GM03348 (cell line): ENCODE measurements at regions not wholly inside any gene's neighbourhood (a gene's known extent, or its start where the extent isn't known, plus 50 kb on each side); places are given as distances from the start of the nearest gene placed in this dataset.

Experiments used
- DNase-seq: peaks from one replicate; pipeline ENCODE4 v3.0.0; 2012; ENCODE audit warnings: low spot score

DNA sequence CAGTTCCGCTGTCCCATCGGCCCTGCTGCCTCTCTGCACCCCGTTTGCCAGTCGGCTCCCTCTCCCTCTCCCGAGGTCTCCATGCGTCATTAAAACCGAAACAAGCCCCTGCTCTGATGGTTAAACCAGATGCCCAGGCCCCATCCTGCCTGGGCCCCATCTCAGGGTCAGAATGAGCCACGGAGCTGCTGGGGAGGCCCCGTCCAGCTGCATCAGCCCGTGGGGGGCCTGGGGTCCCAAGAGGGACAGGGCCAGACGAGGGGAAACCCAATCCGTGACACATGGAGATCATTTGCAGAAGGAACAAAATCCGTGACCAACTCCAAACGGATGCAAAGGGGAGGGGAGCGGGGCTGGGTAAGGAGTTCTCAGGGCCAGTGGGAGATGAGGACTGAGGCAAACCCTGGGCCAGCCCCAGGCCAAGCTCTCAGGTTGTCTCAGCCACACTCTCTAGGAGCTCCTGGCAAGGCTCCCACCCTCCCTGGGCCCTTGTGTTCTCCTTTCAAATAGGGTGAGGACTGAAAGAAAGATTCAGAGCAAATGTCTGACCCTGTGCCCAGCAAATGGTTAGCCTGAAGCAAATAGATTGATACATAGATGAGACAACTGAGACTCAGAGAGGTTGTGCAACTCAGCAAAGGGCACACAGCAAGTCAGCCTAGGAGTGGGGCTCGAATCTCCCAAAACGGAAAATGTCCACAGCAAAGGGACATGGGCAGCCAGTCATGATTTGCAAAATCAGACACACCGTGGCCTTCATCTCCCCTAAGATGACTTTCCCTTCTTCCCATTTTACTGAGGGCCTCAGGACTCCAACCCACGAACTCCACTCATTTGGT is 162.1 kb downstream of the MN1 start:
- DNase-seq, result no peak

DNA sequence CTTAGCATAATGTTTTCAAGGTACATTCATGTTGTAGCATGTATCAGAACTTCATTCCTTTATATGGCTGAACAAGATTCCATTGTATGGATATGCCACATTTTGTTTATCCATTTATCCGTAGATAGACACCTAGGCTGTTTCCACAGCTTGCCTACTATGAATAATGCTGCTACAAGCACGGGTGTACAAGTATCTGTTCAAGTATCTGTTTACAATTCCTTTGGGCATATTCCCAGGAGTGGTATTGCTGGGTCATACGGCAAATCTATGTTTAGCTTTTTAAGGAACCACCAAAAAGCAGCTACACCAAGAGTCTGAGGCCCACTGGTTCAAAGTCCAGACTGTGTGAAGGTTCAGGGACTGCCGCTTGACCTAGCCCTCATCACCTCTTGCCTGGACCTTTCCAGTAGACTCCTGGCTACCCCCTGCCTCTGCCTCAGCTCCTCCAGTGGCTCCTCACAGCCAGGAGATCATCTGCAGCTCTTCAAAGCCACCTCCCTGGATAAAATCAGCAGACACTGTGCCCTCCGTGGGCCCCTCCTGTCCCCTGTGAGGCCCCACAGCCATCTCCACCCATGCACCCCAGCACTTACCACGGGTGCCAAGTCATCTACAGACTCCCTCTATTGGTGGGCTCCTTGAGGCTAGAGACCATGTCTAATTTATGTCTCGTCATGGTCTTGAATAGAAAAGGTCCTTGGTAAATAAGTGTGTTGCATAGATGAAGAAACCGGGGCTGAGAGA is 160.3 kb downstream of the MN1 start:
- no peak for DNase-seq

DNA sequence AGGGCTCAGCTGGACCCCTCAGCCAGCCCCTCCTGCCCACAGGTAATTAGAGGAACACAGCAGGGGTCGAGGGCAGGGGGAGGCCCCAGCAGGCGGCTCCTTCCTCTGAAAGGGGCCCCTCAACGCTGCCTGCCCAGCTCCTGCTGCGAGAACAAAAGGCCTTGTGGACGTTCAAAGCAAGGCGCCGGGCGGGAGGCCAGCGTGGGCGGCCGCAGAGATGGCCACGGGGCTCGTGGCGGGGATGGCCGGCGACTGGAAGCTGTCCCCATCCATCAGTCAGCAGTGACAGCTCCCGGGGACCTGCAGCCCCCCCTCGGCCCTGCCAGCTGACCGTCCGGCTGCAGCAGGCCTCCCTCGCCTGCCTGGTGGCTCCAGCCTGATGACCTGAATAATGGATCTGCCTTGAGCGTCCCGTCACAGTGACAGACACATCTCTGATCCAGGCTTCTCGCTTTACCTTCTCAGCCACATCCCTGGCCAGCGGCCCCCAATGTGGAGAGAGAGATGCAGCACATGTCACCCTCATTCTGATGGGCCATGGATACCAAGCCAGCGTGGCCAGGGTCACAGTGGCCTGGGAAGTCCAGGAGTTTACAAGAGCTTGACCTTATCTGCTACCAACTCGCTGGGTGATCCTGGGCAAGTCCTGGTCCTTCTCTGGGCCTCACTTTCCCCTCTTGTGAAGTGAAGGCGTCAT is 159.3 kb downstream of the MN1 start:
- no peak for DNase-seq

DNA sequence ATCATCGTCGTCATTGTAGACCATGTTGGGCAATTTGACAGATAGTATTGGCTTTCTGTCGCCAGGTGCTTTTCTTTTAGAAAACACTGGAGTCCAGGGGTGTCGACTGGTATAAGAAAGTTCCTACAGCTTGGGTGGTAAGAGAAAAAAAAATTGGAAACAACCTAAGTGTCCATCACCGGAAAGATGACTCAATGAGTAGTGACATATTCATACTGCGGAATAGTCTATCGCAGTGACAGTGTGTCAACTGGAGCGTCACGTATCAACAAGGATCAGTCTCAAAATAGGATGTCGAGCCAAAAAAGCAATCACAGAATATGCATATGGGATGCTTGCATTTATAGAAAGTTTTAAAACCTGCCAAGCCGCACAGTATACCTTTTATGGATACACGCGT is 157.6 kb downstream of the MN1 start:
- DNase-seq, result no peak

DNA sequence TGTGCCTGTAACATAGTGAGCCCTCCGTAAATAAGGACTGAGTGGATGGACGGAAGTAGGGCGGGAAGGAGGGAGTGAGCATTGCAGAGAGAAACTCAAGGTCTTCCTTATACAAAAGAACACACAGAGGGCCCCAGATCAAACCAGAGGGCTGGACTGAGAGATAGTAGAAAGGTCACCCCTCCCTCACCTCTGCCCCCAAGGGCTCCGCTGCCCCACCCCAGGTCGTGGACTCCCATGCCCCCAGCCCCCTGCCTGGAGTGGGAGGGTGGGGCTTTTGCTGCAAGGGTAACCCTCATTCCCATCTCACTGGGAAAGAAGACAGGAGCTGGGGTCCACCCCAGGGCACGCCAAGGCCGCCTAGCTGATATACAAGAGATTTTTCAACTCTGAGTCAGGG is 157.0 kb downstream of the MN1 start:
- DNase-seq, result no peak

DNA sequence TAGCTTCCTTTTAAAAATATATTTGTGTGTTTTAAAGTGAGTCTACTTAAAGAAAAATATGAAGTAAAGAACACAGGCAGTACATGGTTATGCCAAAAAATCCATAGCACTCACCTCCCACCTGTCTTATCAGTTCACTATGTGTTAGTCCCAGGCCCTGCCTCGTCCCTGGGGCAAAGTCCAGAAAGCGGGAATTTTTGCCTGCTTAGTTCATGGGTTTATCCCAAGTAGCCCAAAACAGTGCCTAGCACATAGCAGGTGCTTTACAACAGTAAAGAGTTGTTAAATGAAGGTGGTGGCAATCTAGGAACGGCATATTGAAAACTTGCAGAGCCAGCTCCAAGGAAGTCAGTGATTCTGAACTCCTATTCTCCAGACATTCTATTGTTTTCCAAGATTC is 154.0 kb downstream of the MN1 start:
- no peak for DNase-seq

DNA sequence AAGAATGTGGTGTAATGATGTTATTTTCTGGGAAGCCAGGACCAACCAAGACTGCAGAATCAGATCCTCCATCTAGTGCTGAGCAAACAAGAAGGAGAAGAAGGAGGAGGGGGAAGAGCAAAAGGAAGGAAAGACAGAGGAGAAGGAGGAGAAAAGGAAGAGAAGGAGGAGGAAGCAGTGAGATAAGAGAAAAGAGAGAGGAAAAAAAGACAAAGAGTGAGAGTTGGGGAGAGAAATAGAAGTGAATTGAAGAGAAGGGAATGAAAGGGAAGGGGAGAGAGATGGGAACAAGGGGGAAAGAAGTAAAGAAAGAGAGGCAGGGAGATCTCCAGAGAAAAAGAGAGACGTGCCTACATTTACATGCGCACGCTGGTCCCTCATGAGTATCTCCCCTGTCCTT is 153.5 kb downstream of the MN1 start:
- DNase-seq, result no peak

DNA sequence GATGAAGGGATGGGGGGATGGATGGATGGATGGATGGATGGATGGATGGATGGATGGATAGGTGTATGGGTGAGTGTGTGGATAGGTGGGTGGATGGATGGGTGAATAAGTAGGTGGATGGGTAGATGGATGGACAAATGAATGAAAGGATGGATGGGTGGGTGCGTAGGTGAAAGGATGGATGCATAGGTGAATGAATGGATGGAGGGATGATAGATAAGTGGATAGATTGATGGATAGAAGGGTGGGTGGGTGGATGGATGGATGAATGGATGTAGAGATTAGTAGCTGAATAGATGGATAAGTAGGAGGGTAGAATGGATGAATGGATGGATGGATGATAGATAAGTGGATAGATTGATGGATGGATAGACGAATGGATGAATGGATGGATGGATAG is 152.7 kb downstream of the MN1 start:
- DNase-seq, result no peak

DNA sequence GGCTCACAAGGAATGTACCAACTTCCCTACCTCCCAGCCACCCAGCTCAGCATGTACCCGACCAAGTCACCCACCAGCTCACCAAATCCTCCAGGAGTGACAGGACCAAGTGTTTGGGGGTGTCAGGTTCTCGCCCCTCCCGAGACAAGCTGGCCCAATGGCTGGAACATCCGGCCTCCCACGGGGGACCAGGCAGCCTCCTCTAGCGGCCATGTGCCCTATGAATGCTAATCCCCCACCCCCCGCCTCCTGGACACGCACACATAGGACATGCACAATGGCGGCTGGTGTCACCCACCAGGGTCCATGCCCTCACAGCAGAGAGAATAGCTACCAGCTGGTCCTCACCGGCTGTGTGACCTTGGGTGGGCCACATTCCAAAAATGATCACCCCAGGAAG is 151.0 kb downstream of the MN1 start:
- no peak for DNase-seq

DNA sequence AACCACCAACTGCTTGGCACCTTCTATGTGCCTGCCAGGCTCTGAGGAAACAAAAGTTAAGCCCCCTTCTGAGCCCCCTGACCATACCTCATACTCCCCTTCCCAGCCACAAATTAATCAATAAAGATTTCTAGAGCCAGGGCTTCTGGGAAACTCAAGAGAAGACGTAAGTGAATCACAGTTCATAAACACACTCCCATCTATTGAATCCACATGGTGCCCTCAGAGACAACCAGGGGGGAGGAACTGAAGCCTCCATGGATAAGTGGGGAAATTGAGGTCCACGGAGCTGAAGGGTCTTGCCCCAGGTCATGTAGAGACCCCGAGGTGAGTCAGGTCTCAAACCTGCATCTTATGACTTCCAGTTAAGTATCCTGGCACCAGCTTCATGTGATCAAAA is 150.6 kb downstream of the MN1 start:
- DNase-seq, result no peak

DNA sequence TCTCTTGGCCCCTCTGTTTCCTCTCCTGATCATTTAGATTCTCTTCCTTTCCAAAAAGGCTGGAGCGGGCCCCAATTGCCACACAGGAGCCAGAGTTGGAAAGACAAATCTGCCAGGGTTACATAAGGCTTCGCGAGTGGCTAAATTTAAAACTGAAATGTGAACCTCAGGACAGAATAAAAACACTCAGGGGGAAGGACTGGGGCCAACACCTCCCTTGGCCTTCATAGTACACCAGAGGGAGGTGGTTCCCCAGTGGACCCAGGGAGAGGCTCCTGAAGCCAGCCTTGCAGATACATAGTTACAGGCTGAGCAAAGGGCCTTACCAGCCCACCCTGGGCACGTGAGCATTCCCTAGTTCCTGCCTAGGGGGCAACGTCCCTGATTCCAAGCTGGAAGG is 150.1 kb downstream of the MN1 start:
- no peak for DNase-seq

DNA sequence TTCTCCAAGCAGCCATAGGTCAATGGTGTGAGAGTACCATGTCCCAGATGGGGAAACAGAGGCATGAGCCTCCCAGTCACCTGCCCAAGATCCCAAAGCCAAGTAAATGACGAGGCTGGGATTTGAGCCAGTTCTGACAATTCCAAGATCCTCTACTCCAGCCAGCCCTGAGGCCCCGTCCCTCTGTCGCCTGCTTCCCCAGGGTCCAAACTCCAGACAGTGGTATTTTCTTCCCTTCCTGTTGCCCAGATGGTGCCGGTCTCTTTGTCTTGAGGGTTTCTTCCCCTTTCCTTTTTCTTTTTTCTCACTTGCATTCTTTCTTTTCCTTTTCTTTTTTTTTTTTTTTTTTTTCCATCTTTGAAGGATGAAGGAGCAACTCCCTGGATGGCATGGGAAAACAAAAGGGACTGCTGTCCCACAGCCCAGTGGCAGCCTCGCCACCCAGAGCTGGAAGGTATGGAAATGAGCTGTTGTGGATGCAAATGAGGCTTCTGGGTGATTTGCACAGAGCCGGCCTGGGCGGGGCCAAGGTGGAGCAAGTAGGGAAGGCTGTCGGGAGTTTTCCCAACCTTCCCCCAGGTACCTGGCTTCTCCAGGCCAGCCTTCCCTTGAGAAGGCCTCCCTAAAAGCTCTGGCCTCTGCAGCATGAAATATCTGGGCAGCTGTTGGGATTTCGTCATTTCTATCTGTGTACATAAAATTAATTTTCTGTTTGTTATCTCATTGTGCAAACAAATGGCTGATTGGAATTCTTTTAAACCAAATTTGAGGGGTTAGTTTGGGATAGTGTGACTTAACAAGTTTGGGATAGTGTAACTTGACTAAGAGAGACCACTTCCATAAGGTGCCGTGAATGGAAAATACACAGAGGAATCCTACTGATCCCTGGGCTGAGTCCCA is 146.8 kb downstream of the MN1 start:
- DNase-seq, result no peak

DNA sequence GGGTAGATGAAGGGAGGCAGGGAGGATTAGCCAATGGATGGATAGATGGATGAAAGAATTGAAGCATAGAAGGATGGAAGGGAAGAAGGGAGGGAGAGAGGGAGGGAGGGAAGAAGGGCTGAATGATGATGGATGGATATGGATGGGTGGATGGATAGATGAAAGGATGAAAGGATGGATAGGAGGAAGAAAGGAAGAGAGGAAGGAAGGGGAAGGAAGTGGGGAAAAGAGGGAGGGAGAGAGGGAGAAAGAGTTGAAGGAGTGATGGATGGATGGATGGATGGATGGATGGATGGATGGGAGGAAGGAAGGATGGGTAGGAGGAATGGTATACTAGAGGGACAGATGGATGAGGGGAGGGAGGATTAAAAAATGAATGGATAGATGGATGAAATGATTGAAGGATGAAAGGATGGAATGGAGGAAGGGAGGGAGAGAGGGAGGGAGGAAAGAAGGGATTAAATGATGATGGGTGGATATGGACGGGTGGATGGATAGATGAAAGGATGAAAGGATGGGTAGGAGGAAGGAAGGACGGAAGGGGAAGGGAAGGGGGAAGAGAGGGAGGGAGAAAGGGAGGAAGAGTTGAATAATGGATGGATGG is 145.9 kb downstream of the MN1 start:
- no peak for DNase-seq

DNA sequence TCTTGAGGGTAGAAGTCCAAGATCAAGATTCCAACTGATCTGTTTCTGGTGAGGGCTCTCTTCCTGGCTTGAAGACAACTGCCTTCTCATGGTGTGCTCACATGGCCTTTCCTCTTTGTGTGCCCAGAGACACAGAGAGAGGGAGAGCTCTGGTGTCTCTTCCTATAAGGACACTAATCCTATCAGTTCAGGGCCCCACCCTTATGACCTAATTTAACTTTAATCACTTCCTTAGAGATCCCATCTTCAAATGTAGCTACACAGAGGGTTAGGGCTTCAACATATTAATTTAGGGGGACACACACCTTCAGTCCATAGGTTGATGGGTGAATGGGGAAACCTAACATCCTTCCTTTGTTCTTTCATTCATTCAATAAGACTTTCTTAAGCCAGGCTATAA is 144.6 kb downstream of the MN1 start:
- DNase-seq, result no peak

DNA sequence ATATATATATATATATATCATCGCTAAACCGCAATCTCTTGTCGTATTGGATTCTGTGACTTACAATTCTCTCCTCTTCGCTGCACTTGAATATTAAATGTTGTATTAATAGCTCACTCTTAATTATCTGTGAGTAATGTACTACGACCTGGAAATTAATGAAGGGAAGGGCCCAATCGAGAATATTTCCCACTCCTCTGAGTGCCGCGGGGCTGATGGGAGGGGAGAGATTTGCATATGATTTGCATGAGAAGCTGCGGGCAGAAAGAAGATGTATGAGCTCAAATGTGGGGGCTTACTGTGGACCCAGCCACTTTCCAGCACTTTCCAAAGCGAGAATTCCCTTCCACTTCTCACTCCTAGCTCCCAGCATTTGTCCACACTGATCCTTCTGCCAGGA is 141.2 kb downstream of the MN1 start:
- no peak for DNase-seq

DNA sequence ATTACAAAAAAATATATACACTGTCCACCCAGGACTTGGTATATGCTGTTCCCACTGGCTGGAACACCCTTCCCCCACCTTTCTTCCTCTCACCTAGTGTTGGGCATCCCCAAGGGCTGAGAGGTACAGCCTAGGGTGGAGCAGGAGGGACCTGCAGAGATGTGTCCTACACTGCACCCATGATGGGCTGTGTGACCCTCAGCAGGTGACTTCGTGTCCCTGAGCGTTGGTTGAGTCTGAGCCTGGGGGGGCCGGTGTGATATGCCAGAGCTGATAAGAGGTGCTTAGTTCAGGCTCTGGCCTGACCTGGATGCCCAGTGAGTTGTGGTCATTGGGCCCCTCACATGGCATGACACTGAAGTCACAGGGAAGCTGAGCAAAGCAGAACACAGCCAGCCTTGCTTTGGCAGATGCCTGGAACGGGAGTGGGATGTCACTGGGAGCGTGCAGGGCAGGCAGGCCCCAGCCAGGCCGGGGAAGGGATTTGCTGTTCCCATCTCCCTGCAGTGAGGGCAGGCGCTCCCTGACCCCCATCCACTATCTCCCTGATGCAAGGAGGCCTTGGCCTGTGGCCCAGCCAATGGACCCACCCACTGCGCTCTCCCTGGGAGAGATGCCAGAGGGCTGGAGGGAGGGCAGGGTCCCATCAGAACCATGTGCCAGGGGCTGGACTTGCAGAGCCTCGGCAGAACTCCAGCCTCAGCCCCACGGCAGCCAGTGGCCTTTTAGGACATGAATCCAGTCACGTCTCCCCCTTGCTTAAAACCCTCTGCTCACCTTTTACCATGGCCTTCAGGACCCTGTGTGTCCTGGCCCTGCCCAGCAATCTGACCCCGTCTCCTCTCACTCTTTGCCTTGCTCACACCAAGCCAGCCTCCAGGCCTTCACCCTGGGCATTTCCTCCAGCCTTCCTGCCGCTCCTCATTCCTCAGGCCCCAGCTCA is 138.9 kb downstream of the MN1 start:
- DNase-seq, result no peak

DNA sequence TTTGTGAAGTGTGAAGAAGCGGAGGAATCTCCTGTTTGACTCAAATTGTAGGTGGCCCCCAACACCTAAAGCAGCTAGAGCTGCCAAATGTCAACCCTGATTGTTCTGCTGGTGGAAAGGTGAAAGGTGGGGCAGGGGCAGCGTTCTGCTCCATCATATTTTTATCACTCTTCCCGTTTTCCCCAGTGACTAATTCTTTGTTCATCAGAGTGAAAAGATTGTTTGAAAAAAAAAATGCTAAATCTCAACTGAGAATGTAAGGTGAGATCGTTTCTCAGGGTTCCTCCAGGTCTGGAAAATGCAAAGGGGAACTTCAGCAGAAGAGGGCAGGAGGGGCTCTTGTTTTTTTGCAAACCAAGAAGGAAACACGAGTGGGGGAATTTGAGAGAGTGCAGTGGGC is 137.7 kb downstream of the MN1 start:
- no peak for DNase-seq

DNA sequence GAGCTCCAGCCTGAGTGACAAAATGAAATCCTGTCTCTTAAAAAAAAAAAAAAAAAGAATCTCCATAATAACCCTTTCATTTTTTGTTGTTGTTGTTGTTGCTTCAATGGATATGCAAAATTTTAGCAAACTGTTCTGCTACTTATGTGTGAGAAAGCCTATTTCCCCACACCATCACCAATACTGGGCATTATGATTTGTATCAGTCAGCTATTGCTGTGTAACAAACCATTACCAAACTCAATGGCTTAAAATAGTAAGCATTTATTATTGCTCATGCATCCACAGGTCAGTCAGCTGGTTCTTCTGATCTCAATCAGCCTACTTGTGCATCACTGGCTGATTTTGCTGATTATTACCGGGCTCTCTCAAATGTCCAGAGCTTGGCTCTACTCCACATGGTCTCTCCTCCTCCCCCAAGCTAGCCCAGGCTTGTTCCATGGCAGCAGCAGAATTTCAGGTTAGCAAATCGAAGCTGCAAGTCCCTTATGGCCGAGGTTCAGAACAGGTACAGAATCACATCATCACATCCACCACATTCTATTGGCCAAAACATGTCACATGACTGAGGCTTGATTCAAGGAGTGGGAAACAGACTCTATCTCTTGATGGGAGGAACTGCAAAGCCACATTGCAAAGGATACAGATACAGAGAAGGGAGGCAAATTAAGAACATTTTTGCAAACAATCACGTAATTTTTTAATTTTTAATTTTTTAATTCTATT is 135.1 kb downstream of the MN1 start:
- no peak for DNase-seq

DNA sequence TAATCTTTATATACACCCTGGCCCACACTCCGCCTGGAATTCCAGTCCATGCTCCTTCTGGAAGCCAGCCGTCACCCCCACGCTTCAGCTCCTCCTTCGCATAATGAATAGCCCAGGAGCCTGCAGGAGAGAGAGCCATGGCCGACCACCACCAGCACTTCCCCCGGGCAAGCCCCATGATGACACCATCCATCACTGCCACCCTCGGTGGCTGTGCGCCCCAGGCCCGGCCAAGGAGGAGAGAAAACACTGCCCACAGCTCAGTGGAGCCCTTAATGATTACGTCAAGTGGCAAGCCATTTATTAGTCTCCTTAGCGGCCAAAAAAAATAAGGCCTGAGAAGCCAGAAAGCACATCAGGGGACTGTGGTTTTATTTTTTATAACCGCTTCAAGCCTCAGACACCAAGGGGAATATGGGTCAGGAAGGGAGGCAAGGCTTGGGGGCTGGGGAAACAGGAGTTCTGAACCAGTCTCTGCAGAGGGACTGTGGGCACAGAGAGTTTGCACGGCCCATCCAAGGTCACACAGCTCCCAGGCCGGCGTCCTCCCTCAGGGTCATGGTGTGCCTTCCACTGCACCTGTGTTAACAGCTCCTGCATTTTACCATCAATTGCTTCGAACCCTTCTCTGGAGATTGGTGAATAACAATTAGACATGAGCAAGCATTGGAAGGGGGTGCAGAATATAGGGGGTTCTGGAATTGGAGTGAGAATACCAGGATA is 134.3 kb downstream of the MN1 start:
- DNase-seq, result no peak
